SIG-M5 (cell line): ENCODE measurements at regions not wholly inside any gene's neighbourhood (a gene's known extent, or its start where the extent isn't known, plus 50 kb on each side); places are given as distances from the start of the nearest gene placed in this dataset.
A peak's percentile ranks its signal among the peaks of the same experiment; 100 is the strongest.
"Not testable (repeated sequence)": the region's sequence is repeated elsewhere in the genome, so short reads cannot be mapped to it uniquely, and the experiment has no call there.

Experiments
- DNase-seq: peaks from one replicate; lab custom pipeline; 2025; lab: John Stamatoyannopoulos, UW

DNA sequence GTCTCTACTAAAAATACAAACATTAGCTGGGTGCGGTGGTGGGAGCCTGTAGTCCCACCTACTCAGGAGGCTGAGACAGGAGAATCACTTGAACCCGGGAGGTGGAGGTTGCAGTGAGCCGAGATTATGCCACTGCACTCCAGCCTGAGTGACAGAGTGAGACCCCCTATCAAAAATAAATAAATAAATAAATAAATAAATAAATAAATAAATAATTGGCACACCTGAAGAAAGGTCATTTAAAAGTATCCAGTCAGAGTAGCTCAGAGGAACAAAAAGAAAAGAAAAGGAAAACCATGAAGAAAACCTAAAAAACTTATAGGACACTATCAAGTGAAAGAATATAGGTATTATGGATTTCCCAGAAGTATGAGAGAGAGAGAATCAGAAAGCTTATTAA is 330.1 kb upstream of the AR start:
- not testable (repeated sequence) for DNase-seq

DNA sequence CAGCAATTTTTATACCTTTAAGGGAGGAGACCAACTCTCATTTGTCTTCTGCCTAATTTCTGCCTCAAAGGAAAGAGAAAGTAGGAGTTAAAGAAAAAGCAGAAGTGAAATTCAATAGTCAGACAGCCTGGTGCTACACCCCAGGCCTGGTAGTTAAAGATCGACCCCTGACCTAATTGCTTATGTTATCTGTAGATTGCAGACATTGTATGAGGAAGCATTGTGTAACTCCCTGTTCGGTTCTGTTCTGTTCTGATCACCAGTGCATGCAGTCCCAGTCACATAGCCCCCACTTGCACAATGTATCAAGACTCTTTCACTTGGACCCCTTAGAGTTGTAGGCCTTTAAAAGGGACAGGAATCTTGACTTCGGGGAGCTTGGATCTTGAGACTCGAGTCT is 335.9 kb upstream of the AR start:
- DNase-seq = no peak

DNA sequence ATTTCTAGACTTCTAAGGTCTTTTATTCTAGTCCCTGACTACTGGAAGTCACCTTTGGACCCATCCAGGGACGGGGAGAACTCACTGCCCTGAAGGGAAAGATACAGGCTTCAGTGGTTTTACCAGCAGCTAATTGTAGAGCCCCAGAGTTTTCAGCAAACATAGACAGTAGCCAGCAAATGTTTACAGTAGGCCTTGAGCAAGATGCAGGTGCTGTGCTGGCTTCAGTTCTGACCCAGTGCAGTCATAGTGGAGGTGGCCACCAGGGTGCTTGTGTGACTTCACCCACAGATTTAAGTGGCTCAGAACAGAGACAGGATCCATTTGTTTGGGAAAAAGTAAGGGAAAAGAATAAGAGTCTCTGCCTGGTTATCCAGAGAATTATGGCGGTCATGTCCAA is 384.4 kb upstream of the AR start:
- DNase-seq = no peak

DNA sequence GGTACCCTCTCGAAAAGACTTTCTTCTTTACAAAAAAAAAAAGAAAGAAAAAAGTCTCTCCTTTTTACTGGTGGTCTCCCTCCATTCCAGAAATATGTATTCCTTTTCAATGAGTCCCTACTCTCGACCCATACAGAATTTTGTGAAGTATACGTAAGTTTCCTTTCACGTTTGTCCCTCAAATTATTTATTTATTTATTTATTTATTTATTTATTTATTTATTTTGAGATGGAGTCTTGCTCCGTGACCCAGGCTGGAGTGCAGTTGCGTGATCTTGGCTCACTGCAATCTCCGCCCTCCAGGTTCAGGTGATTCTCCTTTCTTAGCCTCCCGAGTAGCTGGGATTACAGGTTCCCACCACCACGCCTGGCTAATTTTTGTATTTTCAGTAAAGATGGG is 429.2 kb upstream of the AR start:
- no peak for DNase-seq

DNA sequence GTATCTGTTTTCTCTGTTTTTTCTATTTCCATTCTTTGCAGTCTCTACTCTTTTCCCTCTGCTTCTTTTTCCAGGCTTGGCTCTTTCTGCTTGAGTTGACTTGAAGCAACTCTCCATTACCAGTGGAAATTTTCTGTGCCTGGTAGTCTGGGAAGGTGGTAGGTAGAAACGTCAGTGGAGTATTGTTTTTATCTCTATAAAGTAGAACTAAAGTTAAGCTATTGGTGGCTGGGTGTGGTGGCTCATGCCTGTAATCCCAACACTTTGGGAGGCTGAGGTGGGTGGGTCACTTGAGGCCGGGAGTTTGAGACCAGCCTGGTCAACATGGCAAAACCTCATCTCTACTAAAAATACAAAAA is 438.1 kb upstream of the AR start:
- DNase-seq = no peak

DNA sequence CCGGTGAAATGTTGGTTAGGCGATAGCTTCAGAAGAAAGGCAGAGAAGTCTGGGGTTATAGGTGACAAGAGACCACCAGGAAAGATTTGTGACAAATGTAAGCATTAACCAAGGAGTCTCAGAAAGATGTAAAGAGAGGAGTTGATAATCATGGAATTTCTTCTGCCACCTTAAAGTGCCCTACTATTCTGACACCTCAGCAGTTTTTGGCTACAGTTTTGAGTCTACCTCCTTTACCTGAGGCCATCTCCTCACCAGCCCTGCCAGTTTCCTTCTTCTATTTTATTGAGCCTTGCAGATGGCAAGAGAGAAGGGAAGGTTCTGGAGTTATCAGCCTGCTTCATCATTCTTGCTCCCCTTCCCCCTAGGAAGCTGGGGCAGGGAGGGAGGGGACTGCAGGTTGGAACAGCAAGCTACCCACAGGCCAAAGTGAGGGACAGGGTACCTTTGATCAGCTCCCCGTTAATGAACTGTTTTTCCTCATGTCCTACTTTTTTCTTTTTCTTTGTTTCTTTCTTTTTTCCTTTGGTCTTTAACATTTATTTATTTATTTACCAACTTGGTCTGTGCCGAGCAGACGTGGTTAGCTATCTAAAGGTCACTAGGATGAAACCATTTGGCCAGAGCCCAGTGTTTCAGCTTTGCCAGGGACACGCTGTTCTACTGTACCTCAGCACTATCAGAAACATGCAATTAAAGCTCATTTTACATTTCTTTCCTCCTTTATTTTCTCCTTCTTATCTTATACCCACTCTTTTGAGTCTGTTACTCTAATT is 438.7 kb upstream of the AR start:
- DNase-seq = no peak

DNA sequence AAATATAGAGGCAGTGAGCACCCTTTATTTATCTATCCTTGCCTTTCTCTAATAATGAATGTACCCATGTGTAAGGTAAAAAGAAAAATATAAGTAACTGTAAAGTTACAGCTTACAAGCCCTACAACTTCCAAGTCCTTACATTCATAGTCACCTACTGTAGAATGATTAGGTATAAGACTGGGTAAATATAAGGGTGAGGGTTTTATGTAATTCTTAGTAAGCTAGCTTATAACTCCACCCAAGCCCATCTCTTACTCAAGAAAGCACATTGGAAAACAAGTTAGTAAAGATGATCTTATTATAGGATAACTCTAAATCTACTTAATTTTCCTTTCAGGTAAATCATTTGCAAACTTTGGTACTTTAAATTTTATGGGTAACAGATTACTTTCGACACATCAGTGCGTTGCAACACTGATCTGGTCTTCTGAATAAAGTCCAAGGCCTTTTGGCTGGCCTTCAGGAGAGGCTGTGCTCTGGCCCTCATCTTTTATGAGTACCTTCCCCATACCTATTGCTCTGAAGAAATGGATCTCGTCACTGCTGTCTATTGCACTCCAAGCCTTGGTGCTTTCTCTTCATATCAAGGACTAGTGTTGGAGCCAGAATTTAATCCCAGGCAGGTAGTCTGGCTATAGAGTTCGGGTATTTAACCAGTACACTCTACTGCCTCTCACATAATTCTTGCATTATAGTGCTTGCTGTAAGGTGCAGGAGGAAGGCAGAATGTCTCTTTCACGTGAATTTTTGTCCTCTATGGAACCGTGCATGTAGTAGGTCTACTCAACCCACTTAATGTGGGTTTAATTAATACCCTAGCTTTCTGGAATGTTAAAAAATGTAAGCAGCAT is 443.6 kb upstream of the AR start:
- DNase-seq = no peak

DNA sequence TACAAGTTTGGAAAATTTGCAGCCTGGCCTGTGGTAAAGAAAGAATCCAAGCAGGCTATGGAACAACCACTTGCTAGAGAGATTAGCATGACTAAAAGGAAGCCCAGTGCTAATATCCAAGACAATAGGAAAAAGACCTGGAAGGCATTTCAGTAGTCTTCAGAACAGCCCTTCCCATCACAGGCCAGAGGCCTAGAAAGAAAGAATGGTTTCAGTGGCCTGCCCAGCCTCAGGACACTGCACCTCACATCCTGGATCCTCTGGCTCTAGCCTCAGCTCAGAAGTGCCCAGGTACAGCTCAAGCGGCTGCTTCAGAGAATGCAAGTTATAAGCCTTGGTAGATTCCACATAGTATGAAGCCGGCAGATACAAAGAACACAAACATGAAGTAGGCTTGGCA is 449.8 kb upstream of the AR start:
- DNase-seq = no peak

DNA sequence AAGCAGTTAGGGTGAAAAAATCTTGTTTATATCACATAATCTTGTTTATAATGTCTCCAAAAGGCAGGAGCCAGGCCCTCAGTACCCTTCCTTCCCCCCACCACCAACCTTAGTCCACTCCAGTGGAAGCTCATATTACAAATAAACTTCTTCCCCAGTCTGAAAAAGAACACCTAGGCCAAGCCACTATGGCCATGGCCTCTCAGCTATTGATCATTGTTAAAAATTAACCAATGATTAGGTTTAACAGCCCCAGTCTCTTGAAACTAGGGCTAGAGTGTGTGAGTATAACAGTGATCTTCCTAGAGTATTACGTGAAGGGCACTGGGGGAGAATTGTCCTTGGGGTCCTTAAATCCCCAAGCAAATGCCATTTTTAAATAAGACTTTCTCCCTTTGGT is 411.9 kb upstream of the EDA2R start:
- DNase-seq = no peak

DNA sequence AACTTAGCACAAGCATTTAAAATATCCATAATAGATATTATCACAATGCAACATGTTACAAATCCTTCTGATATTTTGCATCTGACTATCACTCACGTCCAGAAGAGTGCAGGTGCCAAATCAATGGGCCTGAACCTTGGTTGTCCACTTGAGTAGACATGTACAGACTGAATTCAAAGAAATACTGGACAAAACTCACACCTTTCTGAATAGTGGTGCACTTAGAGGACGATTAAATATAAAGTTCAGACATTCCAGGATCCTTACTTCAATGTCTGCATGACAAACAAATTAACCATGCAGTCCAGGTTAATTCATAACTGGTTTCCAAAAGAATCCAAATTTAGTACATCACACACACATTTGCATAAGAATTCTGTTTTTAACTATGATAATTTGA is 406.0 kb upstream of the EDA2R start:
- no peak for DNase-seq

DNA sequence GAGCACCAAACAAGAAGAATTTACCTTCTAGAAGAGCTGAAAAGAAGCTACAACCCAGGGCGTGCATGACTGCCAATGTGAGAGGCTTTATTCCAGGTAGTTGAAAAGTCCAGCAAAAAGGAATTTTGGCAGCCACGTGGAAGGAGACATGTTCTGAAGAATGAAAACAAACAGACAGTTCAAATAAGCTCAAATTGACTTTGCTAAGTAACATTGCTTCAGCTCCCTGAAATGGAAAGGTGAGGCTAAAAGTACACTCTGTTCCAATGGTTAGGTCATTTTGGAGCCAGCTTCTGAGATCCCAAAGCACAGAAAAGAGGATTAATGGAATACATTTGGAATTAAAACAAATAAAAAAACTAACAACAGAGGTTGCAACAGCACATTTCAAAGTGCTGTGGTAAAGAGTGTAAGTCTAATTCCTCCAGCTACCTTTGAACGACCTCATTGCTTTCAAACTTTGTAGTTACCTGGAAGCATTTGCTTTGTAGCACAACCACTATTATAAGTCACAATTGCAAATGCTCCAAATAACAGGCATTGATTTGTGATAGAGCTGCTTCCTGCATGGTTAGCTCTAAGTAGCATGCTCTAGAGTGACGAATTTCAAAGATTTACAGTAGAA is 405.3 kb upstream of the EDA2R start:
- DNase-seq = no peak

DNA sequence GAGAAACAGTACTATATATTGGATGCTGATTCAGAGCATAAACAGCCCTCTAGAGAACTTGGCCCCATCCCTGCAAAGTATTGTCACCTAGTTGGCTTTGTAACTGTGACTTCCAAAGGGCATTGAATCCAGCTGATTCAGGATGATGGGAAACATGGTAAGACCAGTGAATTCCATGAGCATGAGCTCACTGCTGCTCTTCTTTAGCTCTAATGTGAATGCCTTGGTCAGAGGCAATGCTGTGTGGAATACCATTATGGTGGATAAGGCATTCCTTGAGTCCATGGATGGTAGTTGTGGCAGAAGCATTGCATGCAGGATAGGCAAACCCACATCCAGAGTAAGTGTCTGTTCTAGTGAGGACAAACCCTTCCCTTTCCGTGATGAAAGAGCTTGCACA is 365.6 kb upstream of the EDA2R start:
- no peak for DNase-seq

DNA sequence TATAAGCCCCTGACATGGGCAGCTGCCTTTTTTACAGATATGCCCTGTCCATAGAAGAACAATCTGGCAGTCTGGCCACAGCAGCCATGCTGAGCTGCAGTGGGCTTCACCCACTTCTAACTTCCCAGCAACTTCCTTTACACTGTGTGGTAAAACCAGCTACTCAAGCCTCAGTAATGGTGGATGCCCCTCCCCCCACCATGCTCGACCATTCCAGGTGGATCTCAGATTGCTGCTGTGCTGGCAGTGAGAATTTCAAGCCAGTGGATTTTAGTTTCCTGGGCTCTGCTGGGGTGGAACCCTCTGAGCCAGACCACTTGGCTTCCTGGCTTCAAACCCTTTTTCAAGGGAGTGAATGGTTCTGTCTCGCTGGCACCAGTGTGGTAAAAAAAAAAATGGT is 355.9 kb upstream of the EDA2R start:
- DNase-seq = no peak

DNA sequence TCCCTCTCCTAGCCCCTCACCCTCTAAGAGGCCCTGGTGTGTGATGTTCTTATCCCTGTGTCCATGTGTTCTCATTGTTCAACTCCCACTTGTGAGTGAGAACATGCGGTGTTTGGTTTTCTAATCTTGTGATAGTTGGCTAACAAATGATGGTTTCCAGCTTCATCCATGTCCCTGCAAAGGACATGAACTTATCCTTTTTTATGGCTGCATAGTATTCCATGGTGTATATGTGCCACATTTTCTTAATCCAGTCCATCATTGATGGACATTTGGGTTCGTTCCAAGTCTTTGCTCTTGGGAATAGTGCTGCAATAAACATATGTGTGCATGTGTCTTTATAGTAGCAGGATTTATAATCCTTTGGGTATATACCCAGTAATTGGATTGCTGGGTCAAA is 353.2 kb upstream of the EDA2R start:
- DNase-seq = not testable (repeated sequence)

DNA sequence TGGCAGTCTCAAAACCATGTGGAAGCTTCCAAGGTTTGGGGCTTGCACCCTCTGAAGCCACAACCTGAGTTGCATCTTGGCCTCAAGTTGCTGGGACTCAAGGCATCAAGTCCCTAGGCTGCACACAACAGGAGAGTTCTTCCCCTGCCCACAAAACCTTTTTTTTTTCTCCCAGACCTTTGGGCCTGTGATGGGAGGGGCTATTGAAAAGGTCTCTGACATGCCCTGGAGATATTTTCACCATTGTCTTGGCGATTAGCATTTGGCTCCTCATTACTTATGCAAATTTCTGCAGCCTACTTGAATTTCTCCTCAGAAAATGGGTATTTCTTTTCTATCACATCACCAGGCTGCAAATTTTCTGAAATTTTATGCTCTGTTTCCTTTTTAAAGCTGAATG is 349.5 kb upstream of the EDA2R start:
- no peak for DNase-seq

DNA sequence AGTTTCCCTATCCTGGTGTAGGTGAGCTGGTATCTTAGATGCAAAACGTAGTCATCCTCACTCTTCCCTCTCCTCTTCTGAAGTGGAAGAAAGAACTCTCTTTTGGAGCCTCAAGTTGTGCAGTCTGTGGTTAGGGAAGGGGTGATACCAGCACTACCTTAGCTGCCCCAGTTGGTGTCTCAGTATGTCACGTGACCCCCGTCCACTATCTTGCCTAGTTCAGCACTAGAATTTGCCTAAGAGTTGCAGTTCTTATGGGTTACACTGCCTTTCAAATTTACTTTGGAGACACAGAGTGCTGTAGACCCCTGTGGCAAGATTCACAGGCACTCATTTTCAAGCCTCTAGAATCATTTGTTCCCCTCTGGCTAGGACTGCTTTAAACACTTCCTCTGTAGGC is 322.8 kb upstream of the EDA2R start:
- no peak for DNase-seq

DNA sequence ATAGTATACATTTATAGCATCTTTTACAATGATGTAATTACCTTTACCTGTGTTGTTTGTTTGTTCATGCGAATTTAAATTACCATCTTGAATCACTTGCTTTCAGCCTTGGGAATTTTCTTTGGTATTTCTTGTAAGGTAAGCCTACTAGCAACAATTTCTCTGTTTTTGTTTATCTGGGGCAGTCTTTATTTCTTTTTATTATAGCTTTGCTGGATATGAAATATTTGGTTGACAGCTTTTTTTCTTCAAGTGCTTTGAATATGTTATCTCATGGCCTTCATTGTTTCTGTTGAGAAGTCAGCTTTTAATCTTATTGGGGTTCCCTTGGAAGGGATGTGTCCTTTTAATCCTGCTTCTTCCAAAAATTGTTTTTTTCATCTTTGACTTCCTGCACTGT is 292.8 kb upstream of the EDA2R start:
- no peak for DNase-seq

DNA sequence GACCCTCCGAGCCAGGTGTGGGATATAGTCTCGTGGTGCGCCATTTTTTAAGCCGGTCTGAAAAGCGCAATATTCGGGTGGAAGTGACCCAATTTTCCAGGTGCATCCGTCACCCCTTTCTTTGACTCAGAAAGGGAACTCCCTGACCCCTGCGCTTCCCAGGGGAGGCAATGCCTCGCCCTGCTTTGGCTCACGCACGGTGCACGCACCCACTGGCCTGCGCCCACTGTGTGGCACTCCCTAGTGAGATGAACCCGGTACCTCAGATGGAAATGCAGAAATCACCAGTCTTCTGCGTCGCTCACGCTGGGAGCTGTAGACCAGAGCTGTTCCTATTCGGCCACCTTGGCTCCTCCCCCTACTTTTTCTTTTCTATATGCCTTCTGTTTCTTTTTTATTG is 291.6 kb upstream of the EDA2R start:
- not testable (repeated sequence) for DNase-seq

DNA sequence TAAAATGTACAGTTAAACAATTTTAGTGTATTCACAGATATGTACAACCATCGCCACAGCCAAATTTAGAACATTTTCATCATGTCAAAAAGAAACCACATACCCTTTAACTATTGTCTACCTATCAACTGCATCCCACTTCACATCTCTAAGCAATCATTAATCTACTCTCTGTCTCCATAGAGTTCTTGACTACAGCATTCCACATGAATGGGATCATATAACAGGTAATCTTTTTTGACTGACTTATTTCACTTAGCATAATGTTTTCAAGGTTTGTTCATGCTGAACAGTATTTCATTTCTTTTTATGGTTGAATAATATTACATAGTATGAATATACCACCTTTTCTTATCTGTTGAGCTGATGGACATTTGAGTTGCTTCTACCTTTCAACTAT is 281.4 kb upstream of the EDA2R start:
- no peak for DNase-seq

DNA sequence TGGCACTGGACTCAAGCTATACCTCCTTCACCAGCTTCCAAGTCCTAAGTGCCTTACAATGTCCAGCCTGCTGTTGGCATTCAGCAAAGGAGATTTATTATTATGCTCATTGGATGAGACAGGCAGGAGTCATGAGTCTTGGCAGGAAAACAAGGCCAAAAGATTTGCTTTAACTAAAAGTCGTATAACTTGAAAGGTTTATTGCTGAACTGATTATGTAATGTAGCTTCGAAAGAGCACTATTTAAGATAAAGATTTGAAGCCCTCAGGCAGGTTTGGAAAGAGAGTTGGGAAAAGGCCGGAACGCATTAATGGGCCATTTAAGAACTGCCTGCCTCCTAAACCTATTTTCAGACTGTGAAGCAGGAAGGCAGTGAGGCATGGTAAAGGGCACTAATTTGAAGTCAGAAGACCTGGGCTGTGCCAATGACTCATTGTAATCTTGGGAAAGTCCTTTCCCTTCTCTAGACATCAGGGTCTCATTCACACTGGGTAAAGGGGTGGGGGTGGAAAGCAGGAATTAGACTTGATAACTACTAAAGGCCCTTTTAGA is 280.5 kb upstream of the EDA2R start:
- DNase-seq = no peak

DNA sequence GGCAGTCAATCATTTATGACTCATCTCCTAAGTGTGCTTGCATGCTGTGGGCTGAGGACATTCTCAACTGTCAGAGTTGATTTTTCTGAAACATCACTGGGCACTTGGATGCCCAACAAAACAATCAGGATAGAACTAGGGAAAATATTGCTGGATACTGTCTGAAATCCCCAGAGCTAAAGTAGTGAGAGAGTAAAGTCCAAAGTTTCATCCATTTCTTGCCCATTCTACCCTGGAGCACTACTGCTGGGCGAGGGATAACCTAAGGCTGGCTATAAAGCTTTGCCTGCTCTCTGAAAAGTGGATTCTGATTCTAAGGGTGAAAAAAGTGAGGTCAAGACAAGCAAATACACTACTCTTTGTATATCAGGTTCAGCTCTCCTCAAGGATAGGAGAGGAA is 279.6 kb upstream of the EDA2R start:
- DNase-seq = no peak

DNA sequence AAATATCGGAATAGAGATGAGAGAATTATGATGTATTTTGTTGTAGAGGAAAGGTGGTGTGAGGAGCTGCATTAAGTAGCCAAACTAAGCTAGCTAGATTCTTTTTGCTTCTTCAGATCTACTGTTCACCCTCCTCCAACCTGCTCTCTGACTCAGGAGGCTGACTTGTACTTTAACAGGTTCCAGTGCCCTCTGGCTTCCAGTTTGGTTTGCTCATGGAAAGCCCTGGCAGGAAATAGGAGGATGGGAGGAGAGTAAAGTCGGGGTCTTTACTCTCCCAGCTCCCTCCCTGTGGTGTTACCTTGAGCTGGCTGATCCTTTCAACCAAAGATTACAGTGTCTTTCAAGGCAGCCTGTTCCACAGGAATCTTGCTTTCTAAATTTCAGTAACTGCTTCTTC is 277.0 kb upstream of the EDA2R start:
- no peak for DNase-seq

DNA sequence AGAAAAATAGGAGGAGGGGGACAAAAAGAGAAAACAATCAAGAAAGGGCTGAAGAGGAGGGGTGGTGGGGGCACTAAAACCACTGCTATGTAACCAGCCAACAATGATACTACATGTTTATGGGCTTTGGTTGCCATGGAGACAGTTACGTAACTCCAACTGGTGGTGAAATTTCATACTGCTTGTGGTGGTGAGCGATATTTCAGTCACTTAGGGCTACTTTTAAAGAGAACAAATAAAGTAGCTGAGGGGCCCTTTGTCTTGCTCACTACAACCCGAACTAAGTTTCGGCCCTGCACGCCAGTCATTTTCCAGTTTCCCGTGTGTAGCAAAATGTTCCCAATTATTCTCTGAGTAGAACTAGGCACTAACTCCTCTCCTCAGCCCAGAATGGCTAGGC is 275.2 kb upstream of the EDA2R start:
- DNase-seq = peak; percentile 39
